HEK293 (cell line): ENCODE measurements at regions not wholly inside any gene's neighbourhood (a gene's known extent, or its start where the extent isn't known, plus 50 kb on each side); places are given as distances from the start of the nearest gene placed in this dataset.

Experiments
- ATF2 ChIP-seq: fragments of 450-650 bp; formaldehyde crosslinking; IDR thresholded peaks from 2 replicates; pipeline ENCODE4 v1.5.1; 2016; ENCODE audit warnings: missing biosample characterization, missing genetic modification characterization, low read depth
- PRDM10 ChIP-seq: fragments of 450-650 bp; formaldehyde crosslinking; IDR thresholded peaks from 2 replicates; pipeline ENCODE4 v1.5.1; 2016; ENCODE audit warnings: missing biosample characterization, missing genetic modification characterization
- REST ChIP-seq: fragments of 450-650 bp; formaldehyde crosslinking; IDR thresholded peaks from 2 replicates; pipeline ENCODE4 v1.5.1; 2016; ENCODE audit warnings: missing biosample characterization, missing genetic modification characterization
- TF ChIP-seq, protein P1 (sequence below): fragments of 450-650 bp; formaldehyde crosslinking; IDR thresholded peaks from 2 replicates; pipeline ENCODE4 v1.5.1; 2016; ENCODE audit warnings: missing biosample characterization, missing genetic modification characterization, borderline replicate concordance
- TF ChIP-seq, protein P2 (sequence below): fragments of 450-650 bp; formaldehyde crosslinking; IDR thresholded peaks from 2 replicates; pipeline ENCODE4 v1.5.1; 2016; ENCODE audit warnings: missing biosample characterization, missing genetic modification characterization
- TF ChIP-seq, protein P3 (sequence below): fragments of 450-650 bp; formaldehyde crosslinking; IDR thresholded peaks from 2 replicates; pipeline ENCODE4 v1.5.1; 2016; ENCODE audit warnings: missing biosample characterization, missing genetic modification characterization

DNA sequence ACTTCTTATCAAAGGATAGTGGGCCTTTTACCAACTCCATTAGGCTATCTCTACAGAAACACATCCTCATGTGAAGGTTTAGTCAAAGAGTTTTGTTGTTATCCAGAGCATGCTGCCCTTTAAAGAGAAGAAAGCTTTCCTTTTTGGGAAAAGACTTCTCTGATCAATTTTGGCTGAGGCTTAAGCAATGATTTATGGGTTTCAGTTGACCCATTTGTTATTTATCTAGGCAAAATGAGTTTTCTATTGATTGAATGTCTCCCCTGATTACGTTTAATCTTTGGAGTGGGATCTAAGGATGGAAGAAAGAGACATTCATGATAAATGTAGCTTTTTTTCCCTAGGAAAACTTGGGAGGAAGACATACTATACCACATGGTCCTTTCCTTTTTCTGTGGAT, 326.6 kb upstream of the JAG1 start:
- TF ChIP-seq, protein P1, sequence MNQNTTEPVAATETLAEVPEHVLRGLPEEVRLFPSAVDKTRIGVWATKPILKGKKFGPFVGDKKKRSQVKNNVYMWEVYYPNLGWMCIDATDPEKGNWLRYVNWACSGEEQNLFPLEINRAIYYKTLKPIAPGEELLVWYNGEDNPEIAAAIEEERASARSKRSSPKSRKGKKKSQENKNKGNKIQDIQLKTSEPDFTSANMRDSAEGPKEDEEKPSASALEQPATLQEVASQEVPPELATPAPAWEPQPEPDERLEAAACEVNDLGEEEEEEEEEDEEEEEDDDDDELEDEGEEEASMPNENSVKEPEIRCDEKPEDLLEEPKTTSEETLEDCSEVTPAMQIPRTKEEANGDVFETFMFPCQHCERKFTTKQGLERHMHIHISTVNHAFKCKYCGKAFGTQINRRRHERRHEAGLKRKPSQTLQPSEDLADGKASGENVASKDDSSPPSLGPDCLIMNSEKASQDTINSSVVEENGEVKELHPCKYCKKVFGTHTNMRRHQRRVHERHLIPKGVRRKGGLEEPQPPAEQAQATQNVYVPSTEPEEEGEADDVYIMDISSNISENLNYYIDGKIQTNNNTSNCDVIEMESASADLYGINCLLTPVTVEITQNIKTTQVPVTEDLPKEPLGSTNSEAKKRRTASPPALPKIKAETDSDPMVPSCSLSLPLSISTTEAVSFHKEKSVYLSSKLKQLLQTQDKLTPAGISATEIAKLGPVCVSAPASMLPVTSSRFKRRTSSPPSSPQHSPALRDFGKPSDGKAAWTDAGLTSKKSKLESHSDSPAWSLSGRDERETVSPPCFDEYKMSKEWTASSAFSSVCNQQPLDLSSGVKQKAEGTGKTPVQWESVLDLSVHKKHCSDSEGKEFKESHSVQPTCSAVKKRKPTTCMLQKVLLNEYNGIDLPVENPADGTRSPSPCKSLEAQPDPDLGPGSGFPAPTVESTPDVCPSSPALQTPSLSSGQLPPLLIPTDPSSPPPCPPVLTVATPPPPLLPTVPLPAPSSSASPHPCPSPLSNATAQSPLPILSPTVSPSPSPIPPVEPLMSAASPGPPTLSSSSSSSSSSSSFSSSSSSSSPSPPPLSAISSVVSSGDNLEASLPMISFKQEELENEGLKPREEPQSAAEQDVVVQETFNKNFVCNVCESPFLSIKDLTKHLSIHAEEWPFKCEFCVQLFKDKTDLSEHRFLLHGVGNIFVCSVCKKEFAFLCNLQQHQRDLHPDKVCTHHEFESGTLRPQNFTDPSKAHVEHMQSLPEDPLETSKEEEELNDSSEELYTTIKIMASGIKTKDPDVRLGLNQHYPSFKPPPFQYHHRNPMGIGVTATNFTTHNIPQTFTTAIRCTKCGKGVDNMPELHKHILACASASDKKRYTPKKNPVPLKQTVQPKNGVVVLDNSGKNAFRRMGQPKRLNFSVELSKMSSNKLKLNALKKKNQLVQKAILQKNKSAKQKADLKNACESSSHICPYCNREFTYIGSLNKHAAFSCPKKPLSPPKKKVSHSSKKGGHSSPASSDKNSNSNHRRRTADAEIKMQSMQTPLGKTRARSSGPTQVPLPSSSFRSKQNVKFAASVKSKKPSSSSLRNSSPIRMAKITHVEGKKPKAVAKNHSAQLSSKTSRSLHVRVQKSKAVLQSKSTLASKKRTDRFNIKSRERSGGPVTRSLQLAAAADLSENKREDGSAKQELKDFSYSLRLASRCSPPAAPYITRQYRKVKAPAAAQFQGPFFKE (tag by site-specific recombination), result no peak
- TF ChIP-seq, protein P2, sequence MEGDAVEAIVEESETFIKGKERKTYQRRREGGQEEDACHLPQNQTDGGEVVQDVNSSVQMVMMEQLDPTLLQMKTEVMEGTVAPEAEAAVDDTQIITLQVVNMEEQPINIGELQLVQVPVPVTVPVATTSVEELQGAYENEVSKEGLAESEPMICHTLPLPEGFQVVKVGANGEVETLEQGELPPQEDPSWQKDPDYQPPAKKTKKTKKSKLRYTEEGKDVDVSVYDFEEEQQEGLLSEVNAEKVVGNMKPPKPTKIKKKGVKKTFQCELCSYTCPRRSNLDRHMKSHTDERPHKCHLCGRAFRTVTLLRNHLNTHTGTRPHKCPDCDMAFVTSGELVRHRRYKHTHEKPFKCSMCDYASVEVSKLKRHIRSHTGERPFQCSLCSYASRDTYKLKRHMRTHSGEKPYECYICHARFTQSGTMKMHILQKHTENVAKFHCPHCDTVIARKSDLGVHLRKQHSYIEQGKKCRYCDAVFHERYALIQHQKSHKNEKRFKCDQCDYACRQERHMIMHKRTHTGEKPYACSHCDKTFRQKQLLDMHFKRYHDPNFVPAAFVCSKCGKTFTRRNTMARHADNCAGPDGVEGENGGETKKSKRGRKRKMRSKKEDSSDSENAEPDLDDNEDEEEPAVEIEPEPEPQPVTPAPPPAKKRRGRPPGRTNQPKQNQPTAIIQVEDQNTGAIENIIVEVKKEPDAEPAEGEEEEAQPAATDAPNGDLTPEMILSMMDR (tag by site-specific recombination), result no peak
- no peak for TF ChIP-seq REST
- no peak for TF ChIP-seq PRDM10 (tag by site-specific recombination)
- TF ChIP-seq, protein P3, sequence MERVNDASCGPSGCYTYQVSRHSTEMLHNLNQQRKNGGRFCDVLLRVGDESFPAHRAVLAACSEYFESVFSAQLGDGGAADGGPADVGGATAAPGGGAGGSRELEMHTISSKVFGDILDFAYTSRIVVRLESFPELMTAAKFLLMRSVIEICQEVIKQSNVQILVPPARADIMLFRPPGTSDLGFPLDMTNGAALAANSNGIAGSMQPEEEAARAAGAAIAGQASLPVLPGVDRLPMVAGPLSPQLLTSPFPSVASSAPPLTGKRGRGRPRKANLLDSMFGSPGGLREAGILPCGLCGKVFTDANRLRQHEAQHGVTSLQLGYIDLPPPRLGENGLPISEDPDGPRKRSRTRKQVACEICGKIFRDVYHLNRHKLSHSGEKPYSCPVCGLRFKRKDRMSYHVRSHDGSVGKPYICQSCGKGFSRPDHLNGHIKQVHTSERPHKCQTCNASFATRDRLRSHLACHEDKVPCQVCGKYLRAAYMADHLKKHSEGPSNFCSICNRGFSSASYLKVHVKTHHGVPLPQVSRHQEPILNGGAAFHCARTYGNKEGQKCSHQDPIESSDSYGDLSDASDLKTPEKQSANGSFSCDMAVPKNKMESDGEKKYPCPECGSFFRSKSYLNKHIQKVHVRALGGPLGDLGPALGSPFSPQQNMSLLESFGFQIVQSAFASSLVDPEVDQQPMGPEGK (tag by site-specific recombination), result no peak
- TF ChIP-seq ATF2 (tag by site-specific recombination), result no peak
